ENCODE measurements at regions not wholly inside any gene's neighbourhood (a gene's known extent, or its start where the extent isn't known, plus 50 kb on each side); places are given as distances from the start of the nearest gene placed in this dataset.
"Not testable (repeated sequence)": the region's sequence is repeated elsewhere in the genome, so short reads cannot be mapped to it uniquely, and the experiment has no call there.

DNA sequence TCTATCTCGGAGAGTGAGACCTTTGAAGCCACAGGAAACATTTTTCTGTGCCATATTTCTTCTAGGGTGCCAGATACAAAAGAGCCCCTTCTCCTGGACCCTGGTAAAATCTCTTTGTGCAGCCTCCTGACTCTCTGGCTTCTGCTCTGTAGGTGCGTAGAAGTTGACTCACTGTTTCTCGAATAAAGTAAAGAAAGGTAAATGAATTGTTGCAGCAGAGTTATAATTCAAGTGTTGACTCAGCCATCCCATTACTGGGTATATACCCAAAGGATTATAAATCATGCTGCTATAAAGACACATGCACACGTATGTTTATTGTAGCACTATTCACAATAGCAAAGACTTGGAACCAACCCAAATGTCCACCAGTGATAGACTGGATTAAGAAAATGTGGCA is 371.0 kb downstream of the OSTF1 start:
- not testable (repeated sequence) for DNase-seq (ENCODE audit: low read depth)

DNA sequence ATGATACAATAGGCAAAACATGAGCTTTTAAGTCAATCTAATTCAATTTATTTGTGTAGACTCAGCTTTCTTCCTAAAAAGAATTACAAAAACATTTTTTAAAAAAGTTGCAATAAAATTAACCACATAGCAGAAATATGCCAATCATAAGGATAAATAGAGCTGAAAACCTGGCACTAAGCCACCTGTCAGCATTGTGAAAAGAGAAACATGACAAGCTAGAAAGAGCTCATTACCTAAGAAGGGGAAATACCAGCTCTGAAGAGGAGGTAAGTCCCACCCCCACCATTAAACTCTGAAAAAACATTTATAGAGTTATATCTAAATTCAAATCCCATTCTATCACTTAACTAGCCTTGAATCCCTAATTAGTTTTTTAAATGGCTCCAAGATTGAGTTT is 372.9 kb downstream of the OSTF1 start:
- DNase-seq (ENCODE audit: low read depth): no peak

DNA sequence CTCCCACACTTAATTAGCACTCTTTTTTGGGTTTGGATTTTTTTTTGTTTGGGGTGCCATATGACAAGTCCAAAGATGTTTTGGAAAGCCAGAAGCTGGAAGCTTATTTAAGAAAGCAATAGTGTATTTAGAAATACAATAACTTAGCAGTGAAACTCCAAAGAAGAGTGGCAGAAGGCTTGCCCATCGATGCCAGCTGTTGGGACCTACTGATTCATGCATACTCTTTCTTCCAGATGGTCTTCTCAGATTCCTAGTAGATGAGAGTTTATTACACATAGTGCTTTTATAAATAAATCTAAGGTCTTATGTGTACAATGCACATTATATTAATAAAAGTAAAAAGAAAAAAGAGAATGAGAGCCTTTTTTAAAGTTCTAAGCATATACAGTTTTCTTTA is 374.6 kb downstream of the OSTF1 start:
- DNase-seq (ENCODE audit: low read depth): no peak

DNA sequence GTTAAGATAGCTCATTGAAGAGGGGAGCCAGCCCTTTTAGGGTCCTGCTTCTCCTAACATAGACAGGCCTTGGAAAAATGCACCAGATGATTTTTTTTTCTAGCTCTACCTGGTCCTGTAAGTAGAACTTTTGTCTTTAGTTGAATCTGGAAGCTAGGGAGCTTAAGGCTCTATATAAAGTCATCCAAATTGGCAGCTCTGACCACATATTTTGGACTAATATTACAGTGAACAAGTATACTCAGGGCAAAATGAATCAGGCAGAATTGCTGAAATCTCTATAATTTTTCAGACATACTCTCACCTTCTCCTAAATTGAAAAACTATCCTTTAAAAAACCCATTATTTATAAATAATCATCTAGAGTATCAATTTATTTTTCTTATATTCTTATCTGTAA is 375.6 kb downstream of the OSTF1 start:
- DNase-seq (ENCODE audit: low read depth): no peak

DNA sequence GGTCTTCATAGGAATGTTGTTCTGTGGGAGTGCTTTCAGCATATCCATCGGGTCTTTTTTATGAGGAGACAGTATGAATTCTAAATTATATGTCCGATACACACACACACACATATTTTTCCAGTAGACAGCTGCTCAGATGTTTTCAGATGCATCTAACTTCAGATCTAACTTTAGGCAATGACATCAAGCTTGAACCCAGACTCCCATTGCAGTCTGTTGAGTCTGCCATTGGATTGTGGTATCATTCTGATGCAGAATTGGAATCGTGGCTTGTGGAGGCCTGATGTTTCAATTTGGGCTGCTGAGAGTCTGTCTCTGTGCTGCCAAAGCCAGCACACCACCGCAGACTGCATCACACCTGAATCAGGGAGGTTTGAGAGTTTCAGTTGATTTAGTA is 376.4 kb downstream of the OSTF1 start:
- no peak for DNase-seq (ENCODE audit: low read depth)

DNA sequence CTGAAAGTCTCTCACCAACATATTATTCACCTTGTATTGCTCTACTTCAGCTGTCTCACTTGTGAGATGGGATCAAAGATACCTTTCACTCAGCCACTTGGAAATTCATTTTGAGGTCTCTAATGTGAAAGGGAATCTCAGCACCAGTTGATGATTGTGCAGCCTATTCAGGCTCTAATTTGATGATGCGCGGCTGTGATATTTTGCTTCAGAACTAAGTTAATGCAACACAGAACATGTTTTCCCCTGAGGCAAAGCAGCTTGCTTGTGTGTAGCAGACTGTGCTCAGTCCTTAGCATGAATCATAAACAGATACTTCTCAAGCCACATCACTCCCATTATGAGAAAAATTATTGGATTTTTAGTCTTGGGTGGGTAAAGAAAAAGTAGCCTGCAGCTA is 378.8 kb downstream of the OSTF1 start:
- no peak for DNase-seq (ENCODE audit: low read depth)

DNA sequence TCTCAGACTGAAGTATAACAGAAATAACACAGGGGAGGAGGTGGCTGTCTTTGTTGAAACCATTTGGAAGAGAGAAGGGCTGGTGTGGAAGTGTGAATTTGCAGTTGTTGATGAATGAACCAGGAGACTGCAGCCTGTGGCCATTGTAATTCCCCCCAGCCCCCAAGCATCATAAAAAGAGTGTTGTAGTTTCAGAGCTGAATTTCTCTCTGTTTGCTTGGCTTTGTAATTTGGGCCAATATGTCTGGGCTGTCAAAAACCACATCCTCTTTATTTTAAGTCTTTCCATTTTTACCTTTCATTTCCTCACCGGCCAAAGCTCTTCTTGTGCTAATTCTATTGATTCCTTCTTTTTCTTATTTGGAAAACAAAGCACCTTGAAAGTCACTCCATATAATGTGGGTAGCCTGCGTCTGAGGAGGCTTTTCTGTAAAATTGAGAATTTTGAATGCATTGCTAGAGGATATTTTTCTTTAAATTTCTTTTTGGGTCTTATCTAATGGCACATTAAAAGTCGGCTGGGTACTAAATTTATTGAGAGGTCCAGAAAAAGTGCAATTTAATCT is 383.3 kb downstream of the OSTF1 start:
- no peak for DNase-seq (ENCODE audit: low read depth)

DNA sequence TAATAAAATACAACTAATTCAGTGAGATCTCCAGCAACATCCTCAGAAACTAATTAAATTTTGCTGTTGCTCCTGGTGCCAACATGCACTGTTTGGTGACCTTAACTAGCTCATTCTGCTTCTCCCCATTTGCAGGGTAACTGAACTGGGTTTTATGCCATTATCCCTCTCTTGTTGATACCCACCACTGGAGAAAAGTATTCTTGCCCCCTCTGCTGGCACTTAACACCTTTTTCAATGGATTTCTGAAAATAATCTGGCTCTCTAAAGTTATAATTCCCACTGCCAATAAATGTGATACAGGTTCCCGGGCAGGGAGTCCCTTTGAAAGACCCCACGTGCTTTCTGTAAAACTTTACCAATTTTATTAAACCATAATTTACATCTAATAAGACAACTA is 394.3 kb downstream of the OSTF1 start:
- DNase-seq (ENCODE audit: low read depth): no peak

DNA sequence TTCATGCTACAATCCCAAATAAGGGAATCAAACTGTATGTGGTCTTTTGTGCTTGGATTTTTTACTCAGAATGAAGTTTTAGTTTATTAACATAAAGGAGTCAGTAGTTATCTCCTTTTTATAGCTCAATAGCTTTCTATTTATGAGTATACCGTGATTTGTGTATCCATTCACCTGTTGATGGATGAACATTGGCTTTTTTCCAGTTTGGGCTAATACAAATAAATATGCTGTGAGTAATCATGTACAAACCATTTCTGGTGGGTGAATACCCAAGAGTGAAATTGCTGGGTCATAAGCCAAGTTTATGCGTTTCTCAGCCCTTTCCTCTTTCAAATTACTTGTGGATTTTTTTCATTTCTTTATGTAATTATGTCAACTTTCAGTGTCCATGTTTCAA is 395.3 kb downstream of the OSTF1 start:
- DNase-seq (ENCODE audit: low read depth): no peak

DNA sequence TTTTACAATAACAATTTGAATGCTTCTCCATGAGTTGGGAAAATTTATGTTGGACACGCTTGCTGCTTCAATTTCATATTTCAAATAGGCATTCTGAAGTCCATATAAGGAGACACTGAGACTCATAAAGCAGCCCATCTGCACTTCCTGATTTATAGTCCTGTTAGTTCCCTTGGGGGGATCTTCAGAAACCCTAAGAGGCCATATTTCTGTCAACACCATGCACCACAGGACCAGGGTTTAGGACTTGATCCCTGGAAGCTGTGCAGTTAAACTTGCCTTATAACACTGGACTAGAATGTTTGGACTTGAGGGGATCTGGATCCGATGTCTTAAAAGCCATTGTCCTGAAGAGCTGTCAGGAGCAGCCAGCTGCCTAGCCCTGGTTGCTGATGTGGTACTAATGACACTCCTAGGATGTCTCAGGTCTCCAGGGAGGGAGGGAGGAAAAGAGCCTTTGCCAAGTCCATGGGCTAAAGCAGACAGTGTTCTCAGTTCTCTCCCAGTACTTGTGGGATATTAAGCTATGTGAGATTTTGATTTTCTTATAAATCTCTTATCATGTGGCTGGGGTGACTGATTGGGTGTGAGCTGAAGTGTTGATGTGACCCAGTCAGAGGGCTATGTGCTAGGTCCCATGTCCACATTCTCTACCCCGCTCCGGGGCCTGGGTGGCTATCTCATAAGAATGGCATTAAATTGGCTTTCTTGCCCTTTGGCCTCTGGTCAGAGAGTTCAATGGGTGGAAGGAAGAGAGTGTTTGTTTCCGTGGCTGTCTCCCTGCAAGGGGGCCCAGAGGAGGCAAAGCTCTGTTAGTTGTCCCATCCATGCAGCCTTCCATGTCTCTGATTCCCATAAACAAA is 399.8 kb downstream of the OSTF1 start:
- DNase-seq (ENCODE audit: low read depth): no peak

DNA sequence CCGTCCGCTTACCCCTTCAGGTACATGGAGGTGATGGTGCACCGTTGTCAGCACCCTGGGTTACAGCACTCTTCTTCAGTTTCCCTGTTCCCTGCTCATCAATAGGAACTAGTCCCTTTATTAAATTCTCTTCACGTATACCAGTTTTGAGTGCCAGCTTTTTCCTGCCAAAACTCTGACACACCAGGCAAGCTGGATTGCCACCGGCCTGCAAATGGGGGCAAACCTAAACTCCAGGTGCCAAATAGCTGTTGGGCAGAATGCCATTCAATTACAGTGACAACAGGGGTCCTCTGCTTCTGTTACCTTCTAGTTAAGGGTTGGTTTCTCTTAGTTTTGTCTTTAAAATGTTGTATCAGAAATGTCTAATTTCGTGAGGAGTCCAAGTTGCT is 400.4 kb downstream of the OSTF1 start:
- DNase-seq (ENCODE audit: low read depth): no peak

DNA sequence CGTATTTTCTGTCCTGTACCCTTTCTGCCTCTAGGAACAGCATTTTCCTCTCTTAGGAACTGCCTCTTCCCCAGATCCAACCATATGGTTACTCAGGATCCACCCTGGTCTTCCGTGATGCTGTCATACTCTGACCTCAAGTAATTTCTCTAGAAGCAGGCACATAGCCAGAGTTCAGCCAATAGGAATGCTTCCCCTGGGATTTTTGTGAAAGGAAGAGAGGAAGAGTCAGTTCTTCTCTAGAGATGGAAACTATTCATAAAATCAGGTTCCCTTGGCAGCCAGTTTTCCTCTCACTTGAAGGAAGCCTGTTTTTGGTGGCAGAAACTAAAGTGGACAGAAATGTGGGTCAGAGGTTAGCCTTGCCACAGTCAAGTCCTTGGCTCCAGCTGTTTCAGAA is 400.1 kb upstream of the PCSK5 start:
- no peak for DNase-seq (ENCODE audit: low read depth)

DNA sequence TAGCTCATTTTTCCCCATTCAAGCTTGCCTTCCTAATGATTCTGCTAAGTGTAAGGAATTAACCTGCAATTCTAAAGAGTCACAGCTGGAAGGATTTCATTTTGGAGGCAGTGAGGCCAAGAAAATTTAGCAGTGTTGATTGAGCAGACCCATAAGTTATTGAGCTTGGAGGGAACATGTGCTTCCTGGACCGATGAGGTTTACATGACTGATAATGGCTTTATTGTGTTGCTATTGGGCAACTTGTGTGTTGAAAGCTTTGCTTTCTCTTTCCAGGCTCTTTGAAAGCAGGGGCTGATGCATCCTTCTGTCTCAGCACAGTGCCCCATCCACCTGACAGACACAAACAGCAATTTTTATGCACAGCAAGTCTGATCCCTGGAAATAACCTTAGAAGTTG is 398.9 kb upstream of the PCSK5 start:
- DNase-seq (ENCODE audit: low read depth): no peak

DNA sequence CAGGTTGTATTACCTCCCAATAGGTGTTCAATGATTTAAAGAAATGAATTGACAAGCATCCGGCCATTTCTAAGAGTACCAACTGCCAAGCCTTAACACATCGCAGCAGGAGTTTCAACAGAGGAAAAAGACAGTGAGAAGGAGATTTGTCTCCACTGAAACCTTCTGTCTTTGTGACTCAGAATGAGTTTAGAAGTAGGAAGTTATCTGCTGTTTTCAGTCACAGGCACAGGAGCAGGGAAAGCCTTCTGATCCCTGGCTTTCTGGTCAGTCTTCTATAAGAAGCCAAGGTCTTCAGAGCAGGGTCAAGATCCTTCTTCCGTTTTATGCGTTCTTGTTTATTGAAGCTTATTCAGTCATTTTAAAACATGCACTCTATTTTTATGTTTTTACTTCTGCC is 390.7 kb upstream of the PCSK5 start:
- DNase-seq (ENCODE audit: low read depth): no peak

DNA sequence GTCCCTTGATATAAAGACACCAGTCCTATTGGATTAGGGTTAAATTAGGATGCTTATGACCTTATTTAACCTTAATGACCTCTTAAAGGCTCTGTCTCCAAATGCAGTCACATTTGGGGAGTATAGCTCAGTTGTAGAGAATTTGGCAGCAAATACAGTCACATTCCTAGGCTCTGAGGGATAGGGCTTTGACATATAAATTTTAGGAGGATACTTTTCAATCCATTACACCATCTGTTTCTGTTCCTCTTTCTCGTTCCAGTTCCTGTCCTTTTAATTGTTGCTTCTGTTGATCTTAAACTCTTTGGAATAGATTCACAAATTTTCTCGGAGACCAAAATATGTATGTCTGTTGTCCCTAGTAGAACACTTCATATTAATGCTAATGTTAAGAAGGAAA is 390.0 kb upstream of the PCSK5 start:
- DNase-seq (ENCODE audit: low read depth): no peak

DNA sequence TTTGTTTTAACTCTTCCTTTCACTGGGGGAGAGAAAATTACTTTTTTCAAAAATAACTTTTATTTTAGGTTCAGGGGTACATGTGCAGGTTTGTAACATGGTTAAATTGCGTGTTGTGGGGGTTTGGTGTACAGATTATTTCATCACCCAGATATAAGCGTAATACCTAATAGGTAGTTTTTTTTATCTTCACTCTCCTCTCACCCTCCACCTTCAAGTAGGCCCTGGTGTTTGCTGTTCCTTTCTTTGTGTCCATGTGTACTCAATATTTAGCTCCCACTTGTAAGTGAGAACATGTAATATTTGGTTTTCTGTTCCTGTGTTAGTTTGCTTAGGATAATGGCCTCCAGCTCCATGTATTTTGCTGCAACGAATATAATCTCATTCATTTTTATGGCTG is 389.5 kb upstream of the PCSK5 start:
- DNase-seq (ENCODE audit: low read depth): not testable (repeated sequence)

DNA sequence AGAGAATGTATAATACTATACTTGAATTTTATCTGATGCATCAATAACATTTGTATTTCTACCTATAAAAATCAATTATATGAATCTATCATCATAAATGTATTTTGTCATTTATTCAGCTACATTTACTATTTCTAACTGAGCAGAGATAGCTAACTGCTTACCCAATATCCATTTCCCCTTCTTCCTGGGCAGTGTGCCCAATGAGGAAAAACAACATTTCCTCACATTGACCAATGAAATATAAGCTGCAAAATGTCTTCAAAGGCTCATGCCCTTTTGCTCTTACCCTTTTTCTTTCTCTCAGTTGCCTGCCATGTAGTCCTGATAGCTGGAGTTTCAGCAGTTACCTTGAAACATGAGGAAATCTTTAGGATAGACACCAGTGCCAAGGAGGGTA is 385.8 kb upstream of the PCSK5 start:
- no peak for DNase-seq (ENCODE audit: low read depth)

DNA sequence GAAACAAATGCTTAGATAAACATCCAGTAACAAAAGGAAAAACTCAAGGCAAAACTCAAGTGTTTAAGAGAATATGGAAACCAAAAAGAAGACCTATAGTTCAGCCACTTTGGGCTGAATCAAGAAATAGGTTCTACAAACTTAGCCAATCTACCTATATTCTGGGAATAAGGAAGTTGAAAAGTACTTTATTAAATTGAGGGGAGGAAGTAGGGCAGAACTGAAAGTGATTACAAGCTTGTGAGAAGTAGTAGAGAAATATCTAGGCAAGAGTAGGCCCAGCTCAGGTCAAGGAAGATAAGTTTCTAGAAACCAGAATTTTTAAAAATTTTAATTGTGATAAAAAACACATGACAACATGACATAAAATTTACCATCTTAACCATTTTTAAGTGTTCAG is 384.8 kb upstream of the PCSK5 start:
- no peak for DNase-seq (ENCODE audit: low read depth)

DNA sequence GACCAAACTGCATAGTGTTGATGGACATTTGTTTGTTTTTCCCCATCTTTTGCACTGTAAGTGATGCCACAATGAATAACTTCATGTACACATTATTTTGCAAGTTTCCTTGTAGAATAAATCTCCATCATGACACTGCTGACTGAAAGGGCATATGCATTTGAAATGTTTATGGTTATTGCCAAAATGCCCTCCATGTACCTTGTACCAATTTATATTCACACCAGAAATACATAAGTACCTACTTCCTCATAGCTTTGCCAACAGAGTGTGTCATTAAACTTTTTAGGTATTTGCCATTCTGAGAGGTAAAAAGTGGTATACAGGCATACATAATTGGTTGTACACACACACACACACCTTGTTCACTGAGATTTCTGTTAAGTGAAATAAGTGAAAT is 361.0 kb upstream of the PCSK5 start:
- no peak for DNase-seq (ENCODE audit: low read depth)

DNA sequence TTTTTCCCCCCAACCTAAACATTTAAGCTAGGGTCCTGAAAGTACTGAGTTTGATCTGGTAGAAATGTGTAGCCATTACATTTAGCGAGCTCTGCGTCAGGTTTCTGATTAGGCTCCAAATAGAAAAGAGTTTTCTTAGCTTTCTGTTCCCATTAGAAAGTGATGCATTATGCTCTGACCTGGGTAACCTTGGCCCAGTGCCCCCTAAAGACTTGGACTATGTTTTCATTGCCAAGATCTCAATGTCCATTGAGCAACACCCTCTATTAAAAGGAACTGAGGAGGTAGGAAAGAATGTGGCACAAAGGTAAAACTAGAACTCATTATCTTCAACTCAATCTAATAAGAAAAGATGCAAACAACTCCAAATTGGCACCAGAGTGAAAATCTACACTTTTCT is 358.9 kb upstream of the PCSK5 start:
- DNase-seq (ENCODE audit: low read depth): no peak

DNA sequence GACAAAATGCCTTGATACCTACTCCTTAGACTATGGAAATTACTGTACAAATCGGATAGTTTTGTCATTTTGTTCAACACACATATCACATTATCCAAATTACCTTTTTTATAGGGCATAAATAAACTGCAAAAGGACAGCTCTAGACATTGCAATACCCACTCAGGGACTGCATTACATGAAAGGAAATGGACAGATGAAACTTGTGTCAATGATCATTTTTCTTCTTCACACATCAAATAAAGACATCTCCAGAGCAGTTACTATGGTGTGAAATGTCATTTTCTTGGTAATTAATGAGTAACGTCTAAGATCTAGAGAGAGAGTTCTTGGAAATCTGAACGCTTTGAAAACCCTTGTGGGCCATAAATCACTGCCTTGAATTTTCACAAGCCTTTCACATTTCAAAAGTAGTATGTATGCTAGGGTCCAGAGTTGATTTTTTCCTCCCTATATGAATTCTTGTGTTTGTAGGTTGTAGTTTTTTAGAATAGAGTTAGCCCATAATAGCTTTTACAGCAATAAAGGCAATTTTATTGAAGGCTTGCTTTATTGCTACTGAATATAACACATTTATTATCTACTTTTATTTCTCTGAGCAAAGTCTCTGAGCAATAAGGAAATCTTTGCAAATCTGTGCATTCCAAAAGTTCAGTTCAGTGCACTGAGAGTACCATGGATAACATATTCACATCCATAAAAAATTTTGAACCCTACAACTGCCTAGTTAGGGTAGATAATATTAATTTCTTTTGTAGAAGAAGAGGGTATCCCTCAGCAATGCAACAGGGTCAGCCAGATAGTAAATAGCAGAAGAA is 358.0 kb upstream of the PCSK5 start:
- DNase-seq (ENCODE audit: low read depth): no peak

DNA sequence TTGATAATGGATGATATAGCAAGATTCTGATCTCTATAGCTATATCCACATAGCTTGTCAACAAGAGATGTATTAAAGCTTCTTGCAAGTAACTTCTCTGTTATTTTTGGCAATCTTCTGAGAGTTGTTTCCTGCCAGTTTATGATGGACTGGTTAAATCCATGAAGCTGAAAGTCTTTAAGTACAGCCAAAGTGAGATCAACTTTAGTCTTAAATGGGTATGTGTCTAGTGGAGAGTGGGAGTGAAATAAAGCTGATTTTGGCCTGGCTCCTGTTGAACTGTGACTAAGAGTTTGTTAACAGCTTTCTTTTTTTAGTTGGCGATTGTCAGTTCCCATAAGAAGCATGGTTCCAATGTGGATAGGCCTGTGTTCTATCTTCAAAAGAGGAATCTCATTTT is 350.9 kb upstream of the PCSK5 start:
- no peak for DNase-seq (ENCODE audit: low read depth)

DNA sequence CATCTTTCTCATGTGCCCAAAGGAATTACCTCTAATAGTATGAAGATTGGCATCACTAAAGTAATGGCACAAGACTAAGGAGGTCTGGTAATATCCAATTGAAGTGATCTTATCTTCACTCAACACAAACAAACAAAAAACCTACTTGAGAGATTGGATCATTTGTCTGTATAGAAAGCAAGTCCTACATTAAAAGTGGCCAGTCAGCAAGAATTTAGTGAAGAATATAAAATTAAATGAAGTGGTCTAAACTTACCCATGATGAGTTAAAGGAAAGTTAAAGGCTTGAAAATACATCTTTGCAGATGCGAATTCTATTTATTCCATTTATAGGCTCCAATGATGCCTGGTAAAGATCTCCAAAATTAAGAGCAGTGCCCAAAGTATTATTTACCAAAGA is 350.3 kb upstream of the PCSK5 start:
- DNase-seq (ENCODE audit: low read depth): no peak

All from activated T-cell treated with anti-CD3 and anti-CD28 coated beads for 48 hours (primary cell).